GM18505 (cell line): ENCODE measurements at regions not wholly inside any gene's neighbourhood (a gene's known extent, or its start where the extent isn't known, plus 50 kb on each side); places are given as distances from the start of the nearest gene placed in this dataset.
"Not testable (repeated sequence)": the region's sequence is repeated elsewhere in the genome, so short reads cannot be mapped to it uniquely, and the experiment has no call there.

Experiments
- ATAC-seq: cut with Tn5 transposase; IDR thresholded peaks from one replicate; pipeline ENCODE4 v1.9.1; 2021; ENCODE audit not compliant: unreplicated experiment
- POLR2A ChIP-seq: IDR thresholded peaks from 4 replicates; pipeline ENCODE4 v1.6.1; 2011; ENCODE audit warnings: borderline replicate concordance; ENCODE audit not compliant: insufficient read depth, insufficient read length; ENCODE audit errors: extremely low read depth

DNA sequence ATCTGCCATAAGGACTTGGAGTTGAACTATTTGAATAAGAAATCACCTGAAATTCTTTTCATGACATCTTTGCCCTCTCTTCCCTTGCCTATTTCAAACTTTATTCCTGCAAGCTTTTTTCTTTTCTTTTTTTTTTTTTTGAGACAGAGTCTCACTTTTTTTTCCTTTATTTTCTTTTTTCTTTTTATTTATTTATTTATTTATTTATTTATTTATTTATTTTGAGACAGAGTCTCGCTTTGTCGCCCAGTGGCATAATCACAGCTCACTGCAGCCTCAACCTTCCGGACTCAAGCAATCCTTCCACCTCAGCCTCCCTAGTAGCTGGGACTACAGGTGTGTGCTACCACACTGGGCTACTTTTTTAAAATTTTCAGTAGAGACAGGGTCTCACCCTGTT is 369.3 kb upstream of the ATP11B start:
- no peak for ATAC-seq
- no peak for TF ChIP-seq POLR2A

DNA sequence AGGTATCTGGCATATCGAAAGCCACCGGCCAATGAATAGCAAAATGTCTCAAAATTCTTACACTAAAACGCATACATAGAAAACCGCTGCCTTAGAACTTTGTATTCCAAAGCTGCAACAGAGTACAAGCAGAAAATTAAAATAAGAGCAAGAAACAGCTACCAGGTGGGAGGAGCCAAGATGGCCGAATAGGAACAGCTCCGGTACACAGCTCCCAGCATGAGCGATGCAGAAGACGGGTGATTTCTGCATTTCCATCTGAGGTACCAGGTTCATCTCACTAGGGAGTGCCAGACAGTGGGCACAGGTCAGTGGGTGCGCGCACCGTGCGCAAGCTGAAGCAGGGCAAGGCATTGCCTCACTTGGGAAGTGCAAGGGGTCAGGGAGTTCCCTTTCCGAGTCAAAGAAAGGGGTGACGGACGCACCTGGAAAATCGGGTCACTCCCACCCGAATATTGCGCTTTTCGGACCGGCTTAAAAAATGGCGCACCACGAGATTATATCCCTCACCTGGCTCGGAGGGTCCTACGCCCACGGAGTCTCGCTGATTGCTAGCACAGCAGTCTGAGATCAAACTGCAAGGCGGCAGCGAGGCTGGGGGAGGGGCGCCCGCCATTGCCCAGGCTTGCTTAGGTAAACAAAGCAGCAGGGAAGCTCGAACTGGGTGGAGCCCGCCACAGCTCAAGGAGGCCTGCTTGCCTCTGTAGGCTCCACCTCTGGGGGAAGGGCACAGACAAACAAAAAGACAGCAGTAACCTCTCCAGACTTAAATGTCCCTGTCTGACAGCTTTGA is 367.2 kb upstream of the ATP11B start:
- ATAC-seq = not testable (repeated sequence)

DNA sequence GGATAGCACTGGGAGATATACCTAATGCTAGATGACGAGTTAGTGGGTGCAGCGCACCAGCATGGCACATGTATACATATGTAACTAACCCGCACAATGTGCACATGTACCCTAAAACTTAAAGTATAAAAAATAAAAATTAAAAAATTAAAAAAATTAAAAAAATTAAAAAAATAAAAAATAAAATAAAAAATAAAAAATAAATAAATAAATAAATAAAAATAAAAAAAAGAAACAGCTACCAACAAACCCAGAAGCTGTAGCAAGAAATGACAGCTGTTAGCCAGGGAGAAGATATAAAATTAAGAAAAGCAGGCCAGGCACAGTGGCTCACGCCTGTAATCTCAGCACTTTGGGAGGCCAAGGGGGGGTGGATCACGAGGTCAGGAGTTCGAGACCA is 361.3 kb upstream of the ATP11B start:
- ATAC-seq = not testable (repeated sequence)

DNA sequence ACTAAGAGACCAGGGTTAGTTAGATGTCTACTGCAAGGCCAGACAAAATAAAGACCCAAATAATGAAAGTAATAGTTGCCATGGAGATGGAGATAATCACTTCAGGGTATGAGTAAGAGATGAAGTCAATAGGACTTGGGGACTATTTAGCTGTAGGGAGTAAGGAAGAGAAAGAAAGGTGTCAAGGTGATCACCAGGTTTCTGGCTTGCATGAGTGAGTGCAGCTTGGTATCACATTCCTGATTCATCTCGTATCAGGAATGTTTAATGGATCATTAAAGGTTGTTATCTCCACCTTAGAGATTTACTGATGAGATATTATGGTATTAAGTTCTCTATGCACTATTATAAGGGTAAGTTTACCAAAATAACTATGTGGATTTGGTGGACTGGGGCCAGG is 357.4 kb upstream of the ATP11B start:
- no peak for TF ChIP-seq POLR2A
- no peak for ATAC-seq

GRCh38 chr3:182436547-182436946 is 356.8 kb upstream of the ATP11B start:
- no peak for ATAC-seq

DNA sequence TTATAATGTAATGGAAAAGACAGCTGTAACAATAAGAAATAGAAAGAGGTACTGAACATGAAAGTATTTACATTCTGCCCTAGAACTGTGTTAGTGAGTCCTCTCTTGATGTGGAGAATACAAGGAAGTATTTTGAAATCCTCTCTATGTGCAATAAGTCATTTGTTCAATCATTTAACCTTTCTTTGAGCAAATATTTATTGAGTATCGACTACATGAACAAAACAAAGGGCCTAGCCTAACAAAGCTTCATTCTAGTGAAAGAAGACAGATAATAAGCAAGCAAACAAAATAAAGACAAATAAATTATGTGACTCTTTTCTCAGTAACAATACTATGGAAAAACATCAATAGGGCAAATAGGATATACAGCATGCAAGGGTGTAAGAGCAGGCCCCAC is 354.9 kb upstream of the ATP11B start:
- TF ChIP-seq POLR2A = no peak
- no peak for ATAC-seq

More at GRCh38 chr3:182436547-182436946, 356.8 kb upstream of the ATP11B start:
- TF ChIP-seq POLR2A = no peak

DNA sequence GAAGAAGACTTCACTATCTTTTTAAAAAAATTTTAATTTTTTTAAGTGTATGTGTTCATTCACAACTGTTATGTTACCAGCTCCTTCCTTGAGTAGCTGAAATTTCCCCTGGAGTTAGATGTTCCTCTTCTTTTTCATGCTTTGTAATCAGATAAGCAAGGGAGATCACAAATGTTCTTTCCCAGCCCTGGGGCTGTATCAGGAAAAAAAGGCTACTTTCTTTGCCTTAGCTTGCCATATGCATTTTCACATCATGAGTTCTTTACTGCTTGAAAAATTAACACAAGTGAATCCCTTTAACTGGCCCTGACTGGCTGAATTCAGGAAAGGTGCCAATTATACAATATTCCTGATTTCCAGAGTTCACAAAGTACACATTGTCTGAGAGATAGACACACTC is 353.2 kb upstream of the ATP11B start:
- ATAC-seq = no peak

GRCh38 chr3:182445576-182445975 is 347.7 kb upstream of the ATP11B start:
- no peak for TF ChIP-seq POLR2A
- ATAC-seq = no peak

More for the DNA sequence above, 353.2 kb upstream of the ATP11B start:
- no peak for TF ChIP-seq POLR2A

DNA sequence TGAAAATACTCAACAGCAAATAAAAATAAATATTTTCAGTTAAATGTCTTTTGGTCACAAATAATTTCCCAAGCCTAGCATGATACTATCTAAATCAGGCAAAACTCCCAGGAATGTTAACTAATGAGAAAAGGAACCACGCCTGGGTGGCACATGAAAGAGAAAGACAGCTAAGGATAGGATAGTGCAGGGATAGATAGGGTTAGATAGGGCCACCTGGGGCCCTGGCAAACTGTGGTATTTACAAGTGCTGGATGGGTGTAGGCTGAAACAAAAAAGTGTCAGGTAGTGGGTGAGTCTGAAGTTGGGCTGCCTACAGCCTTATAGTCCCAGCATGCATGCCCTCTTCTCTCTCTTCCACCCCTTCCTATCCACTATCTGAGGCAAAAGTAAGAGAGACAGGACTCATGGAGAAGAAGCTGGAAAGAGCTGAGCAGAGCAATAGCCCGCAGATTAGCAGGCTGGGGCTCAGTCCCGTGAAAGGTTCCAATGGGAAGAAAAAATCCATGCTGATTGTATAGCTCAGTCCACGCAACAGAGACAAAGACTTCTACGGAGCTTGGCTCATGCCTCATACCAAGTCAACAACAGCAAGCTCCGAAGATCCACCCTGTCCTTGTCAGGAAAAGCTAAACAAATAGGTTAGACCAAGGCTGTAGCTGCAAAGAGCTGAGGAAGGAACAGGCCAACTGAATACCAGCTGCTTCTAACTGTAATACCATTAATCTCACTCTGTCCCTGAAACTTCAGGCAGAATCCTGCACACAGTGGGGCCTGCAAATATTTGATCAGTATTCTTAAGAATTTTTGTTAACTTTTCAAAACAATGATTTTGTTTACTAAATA is 342.1 kb upstream of the ATP11B start:
- TF ChIP-seq POLR2A = no peak
- ATAC-seq = no peak

DNA sequence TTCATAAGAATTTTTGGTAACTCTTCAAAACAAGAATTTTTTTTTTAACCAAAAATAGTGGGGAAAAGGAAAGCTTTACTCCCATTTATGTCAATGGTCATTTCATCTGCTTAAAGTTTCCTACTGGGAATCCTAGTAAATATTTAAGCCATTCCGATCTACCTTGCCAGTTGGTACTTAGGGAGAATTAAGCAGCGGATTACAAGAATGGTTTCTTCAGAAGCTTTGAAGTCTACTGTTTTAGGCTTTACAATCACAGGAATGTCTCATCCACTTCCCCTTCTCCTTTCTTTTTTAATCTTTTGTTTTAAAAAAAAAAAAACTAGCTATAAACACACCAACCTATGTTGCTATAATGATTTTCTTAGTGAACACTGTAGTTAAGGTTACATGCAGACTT is 341.4 kb upstream of the ATP11B start:
- no peak for ATAC-seq
- TF ChIP-seq POLR2A = no peak

DNA sequence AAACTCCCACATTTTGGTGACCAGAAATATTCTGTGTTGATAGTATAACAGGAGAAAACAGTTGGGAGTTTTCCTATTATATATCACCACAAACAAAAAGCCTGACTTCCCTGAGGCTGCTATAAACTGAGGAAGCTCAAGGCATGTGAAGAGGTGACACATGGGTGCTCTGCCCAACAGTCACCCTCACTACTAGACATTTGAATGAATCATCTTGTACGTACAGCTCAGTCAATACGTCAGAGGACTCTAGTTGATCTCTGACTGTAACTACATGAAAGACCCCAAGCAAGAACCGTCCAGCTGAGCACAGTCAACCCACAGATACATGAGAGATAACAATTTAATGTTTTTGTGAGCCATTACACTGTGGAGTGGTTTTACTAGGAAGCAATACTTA is 338.3 kb upstream of the ATP11B start:
- ATAC-seq = no peak
- no peak for TF ChIP-seq POLR2A

- no peak for ATAC-seq
- no peak for TF ChIP-seq POLR2A
Observed at GRCh38 chr3:182460303-182460702, 333.0 kb upstream of the ATP11B start.

DNA sequence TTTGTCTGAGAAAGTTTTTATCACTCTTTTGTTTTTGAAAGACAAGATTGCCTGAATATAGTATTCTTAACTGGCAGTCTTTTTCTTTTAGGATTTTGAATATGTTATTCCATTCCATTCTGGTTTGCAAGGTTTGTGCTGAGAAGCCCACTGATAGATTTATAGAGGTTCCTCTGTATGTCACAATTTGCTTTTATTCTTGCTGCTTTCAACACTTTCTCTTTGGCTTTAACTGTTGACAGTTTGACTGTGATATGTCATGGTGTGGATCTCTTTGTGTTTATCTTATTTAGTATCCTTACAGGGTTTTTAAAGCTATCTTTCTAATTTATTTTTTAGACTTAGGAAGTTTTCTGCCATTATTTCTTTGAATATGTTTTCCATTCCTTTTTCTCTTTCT is 331.2 kb upstream of the ATP11B start:
- ATAC-seq = no peak
- TF ChIP-seq POLR2A = no peak

- ATAC-seq = no peak
- no peak for TF ChIP-seq POLR2A
Observed at GRCh38 chr3:182464513-182465145, 328.7 kb upstream of the ATP11B start.
